Coronary artery (tissue), 2 donors: ENCODE measurements at regions not wholly inside any gene's neighbourhood (a gene's known extent, or its start where the extent isn't known, plus 50 kb on each side); places are given as distances from the start of the nearest gene placed in this dataset.

Source experiments
- DNase-seq: peaks from one replicate; pipeline ENCODE4 v3.0.0-alpha.2; 2017; ENCODE audit warnings: low spot score
- H3K27ac ChIP-seq, 2 donors: fragments of 200-600 bp; sonication (generic); one replicate each; pipeline ENCODE4 v1.5.1; 2016 to 2019
- H3K4me3 ChIP-seq: fragments of 200-600 bp; sonication (generic); 2 replicates; pipeline ENCODE4 v1.5.1; 2016; ENCODE audit warnings: mild to moderate bottlenecking, moderate library complexity
- TF ChIP-seq, protein P1 (sequence below): fragments of 200-600 bp; sonication (generic); IDR thresholded peaks from one replicate; pipeline ENCODE4 v1.5.1; 2019; ENCODE audit warnings: antibody characterized with exemption

DNA sequence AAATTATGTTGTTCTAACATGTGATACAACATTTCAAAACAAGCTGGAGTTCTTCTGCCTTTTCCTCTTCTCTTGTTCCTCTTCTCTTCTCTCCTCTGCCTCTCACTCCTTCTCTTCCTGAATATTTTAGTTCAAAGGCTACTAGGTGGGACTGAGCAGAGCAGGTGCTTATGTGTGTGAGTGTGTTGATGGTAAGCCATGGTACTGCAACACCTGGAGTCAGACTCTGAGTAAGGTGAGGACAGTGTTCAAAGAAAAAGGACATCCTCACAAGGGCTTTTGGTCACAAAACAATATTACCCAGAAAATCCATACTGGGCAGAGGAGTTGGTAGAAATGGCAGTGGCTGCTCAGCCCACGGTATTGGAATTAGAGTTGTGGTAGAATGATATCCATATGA, 1188.7 kb downstream of the SLITRK1 start:
- H3K4me3 ChIP-seq: no peak overlapping the region
- H3K27ac ChIP-seq: no peak overlapping the region
- TF ChIP-seq, protein P1, sequence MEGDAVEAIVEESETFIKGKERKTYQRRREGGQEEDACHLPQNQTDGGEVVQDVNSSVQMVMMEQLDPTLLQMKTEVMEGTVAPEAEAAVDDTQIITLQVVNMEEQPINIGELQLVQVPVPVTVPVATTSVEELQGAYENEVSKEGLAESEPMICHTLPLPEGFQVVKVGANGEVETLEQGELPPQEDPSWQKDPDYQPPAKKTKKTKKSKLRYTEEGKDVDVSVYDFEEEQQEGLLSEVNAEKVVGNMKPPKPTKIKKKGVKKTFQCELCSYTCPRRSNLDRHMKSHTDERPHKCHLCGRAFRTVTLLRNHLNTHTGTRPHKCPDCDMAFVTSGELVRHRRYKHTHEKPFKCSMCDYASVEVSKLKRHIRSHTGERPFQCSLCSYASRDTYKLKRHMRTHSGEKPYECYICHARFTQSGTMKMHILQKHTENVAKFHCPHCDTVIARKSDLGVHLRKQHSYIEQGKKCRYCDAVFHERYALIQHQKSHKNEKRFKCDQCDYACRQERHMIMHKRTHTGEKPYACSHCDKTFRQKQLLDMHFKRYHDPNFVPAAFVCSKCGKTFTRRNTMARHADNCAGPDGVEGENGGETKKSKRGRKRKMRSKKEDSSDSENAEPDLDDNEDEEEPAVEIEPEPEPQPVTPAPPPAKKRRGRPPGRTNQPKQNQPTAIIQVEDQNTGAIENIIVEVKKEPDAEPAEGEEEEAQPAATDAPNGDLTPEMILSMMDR: no peak
- DNase-seq: no peak

DNA sequence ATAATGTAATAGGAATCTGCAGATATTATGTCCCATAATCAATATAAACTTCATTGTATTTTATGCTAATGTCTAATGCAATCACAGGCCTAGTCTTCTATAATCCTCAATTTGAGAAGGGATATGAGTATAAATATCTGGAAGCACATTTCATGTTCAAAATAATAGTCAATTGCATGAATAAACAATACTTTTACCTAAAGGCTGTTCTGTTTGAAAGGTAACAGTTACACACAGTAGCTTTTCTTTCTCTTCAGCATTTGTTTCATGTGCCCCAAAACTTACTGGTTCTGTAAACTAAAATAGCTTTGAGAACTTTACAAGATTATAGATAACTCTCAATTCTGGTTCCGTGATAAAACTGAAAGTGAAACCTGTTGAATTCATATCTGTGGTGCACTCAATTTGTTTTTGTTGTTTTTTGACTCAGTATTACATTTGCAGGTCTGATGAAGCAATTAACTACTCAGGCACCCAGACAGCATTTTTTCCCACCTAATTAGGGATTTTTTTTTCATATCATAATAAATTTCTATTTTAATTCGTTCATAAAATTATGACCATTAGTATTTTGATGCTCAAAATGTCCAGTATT, 1193.8 kb downstream of the SLITRK1 start:
- TF ChIP-seq, protein P1: no peak
- H3K27ac ChIP-seq: no peak overlapping the region
- DNase-seq: no peak
- peak overlapping the region; percentile 62 for H3K4me3 ChIP-seq

DNA sequence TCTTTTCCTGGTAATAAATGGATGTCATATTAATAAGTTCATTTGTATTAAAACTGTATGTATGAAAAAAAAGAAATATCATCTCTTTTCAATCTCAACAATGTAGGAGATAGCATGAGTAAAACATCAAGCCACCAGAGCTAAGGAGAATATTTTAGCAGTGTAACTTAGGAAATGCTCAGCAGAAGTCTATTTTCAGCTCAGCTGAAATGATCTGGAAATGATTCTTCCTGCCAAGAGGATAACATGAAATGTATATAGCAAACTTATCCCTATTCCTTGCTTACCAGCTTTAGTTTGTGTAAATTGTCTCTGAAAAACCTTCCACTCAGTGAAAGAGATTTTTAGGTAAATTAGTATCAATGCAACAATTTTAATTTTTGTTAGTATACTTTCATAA, 1194.4 kb downstream of the SLITRK1 start:
- TF ChIP-seq, protein P1: no peak
- DNase-seq: no peak
- Histone ChIP-seq H3K27ac (no peak overlapping the region), H3K4me3 (peak overlapping the region; percentile 62)

DNA sequence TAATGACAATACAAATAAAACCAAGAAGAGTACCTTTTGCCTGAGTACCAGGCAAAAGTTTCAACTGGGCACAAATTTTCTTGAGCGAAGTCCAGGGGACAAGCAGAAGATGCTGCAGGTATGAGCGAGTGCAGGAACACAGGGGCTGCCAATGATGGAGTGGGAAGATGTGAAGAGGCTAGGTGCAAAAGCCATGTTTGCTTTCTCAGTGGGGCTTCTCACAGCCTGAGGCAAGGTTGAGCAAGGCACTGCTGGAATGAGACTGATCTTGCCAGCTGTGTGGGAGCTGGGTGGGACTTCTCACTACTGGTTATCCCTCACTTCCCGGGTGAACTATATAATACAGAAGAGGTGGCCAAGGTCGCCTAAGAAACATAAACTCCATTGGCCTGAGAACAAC, 1200.7 kb downstream of the SLITRK1 start:
- Histone ChIP-seq H3K27ac (no peak overlapping the region), H3K4me3 (no peak overlapping the region)
- TF ChIP-seq, protein P1: no peak
- no peak for DNase-seq

DNA sequence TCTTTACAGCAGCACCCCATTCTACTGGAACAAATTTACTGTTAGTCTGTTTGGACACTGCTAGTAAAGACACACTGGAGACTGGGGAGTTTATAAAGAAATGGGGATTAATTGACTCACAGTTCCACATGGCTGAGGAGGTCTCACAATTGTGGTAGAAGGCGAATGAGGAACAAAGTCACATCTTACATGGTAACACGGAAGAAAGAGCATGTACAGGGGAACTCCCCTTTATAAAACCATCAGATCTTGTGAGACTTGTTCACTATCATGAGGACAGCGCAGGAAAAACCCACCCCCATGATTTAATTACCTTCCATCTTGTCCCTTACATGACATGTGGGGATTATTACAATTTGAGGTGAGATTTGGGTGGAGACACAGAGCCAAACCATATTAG, 1204.2 kb downstream of the SLITRK1 start:
- TF ChIP-seq, protein P1: no peak
- Histone ChIP-seq H3K4me3 (no peak overlapping the region), H3K27ac (no peak overlapping the region)
- DNase-seq: no peak

DNA sequence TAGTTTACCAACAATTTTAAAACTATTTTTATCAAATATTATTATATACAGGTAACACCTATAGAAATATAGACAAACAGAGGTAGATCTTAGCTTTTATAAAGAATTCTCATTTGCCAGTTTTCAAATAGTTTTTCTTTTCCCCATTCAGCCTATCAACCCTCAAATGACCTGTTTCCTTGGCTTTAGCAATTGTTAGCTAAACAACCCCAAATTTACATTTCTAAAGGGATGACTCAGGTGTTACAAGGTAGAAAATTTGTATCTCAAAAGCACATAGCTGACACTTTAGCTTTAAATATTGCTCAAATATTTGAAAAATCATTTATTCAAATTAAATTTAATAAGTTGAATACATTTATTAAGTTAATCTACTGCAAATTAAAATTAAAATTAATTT, 1207.2 kb downstream of the SLITRK1 start:
- TF ChIP-seq, protein P1: no peak
- Histone ChIP-seq H3K27ac (no peak overlapping the region), H3K4me3 (no peak overlapping the region)
- no peak for DNase-seq

DNA sequence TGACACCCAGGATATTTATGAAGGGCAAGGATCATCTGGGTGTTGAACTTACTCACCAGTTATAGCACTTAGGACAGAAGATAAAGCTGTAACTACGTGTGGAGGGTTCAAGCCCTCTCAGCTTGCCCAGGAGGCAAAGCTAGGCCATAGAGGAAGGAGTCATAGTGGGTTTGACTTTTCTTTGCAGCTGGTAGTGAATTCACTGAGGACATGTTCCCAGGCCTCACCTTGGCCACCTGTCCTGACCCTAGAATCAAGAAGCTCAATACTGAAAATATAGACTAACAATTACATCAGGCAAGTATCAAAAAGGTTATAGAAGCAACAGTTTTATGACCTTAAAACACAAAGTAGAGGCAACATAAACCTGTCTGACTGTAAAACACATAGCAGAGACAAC, 1207.7 kb downstream of the SLITRK1 start:
- TF ChIP-seq, protein P1: no peak
- Histone ChIP-seq H3K4me3 (no peak overlapping the region), H3K27ac (no peak overlapping the region)
- DNase-seq: no peak
